Ascending aorta (tissue), 2 donors: ENCODE measurements at regions not wholly inside any gene's neighbourhood (a gene's known extent, or its start where the extent isn't known, plus 50 kb on each side); places are given as distances from the start of the nearest gene placed in this dataset.
"Not testable (repeated sequence)": the region's sequence is repeated elsewhere in the genome, so short reads cannot be mapped to it uniquely, and the experiment has no call there.

ENCODE experiments used
- DNase-seq, 2 donors: peaks; one replicate each; pipeline ENCODE4 v3.0.0-alpha.2; 2019; ENCODE audit warnings: low spot score in 2 of 2
- H3K27ac ChIP-seq, 2 donors: fragments of 200-600 bp; sonication (generic); one replicate each; pipeline ENCODE4 v1.5.1; 2016 to 2017; ENCODE audit warnings: mild to moderate bottlenecking in 1 of 2
- H3K27me3 ChIP-seq: fragments of 200-600 bp; sonication (generic); one replicate; pipeline ENCODE4 v1.5.1; 2017
- H3K36me3 ChIP-seq, 2 donors: fragments of 200-600 bp; sonication (generic); one replicate each; pipeline ENCODE4 v1.5.1; 2016
- H3K4me1 ChIP-seq, 2 donors: fragments of 200-600 bp; sonication (generic); one replicate each; pipeline ENCODE4 v1.5.1; 2016 to 2017; ENCODE audit warnings: mild to moderate bottlenecking in 1 of 2
- H3K4me3 ChIP-seq, 2 donors: fragments of 200-600 bp; sonication (generic); one replicate each; pipeline ENCODE4 v1.5.1; 2016 to 2017; ENCODE audit warnings: mild to moderate bottlenecking in 1 of 2
- H3K9me3 ChIP-seq, 2 donors: fragments of 200-600 bp; sonication (generic); one replicate each; pipeline ENCODE4 v1.5.1; 2016
- intact Hi-C: fragments of 100-400 bp; cut with DNase I; formaldehyde crosslinking; loops from one replicate; pipeline ENCODE4 v1.15.1; 2023
- TF ChIP-seq, protein P1 (sequence below), 3 experiments: fragments of 200-600 bp in 2 of 3; fragments of 450-650 bp in 1 of 3; sonication (generic) in 2 of 3; IDR thresholded peaks; one replicate each; pipeline ENCODE4 v1.5.1; 2016 to 2019; ENCODE audit warnings: antibody characterized with exemption in 3 of 3, mild to moderate bottlenecking in 1 of 3, moderate library complexity in 1 of 3

DNA sequence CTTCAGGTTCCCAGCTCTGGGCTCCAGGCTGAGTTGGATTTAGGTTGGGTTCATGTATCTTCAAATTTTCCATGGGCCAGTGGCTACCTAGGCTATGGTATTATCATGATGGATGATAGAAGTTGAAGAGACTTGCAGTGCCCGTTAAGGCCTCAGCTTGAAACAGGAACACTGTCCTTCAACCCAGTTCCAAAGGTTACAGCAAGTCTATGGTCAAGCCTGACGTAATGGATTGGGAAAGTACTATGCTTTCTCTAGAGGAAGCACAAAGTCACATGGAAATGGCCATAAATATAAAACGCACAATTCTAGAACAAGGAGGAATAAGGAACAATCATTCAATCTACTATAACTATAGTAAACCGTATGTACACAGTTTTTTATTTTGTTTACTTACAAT is 593.2 kb downstream of the ZEB2 start:
- Histone ChIP-seq H3K36me3 (no peaks in the 10 kb centered on the region), H3K4me1 (no peaks in the 10 kb centered on the region), H3K9me3 (no peaks in the 10 kb centered on the region), H3K27me3 (no peaks in the 10 kb centered on the region), H3K4me3 (no peak overlapping the region), H3K27ac (no peak overlapping the region)
- TF ChIP-seq, protein P1, sequence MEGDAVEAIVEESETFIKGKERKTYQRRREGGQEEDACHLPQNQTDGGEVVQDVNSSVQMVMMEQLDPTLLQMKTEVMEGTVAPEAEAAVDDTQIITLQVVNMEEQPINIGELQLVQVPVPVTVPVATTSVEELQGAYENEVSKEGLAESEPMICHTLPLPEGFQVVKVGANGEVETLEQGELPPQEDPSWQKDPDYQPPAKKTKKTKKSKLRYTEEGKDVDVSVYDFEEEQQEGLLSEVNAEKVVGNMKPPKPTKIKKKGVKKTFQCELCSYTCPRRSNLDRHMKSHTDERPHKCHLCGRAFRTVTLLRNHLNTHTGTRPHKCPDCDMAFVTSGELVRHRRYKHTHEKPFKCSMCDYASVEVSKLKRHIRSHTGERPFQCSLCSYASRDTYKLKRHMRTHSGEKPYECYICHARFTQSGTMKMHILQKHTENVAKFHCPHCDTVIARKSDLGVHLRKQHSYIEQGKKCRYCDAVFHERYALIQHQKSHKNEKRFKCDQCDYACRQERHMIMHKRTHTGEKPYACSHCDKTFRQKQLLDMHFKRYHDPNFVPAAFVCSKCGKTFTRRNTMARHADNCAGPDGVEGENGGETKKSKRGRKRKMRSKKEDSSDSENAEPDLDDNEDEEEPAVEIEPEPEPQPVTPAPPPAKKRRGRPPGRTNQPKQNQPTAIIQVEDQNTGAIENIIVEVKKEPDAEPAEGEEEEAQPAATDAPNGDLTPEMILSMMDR (IDR thresholded peaks at IDR 0.05), result no peak
- intact Hi-C loops, result no loop called here
- DNase-seq, result no peak

DNA sequence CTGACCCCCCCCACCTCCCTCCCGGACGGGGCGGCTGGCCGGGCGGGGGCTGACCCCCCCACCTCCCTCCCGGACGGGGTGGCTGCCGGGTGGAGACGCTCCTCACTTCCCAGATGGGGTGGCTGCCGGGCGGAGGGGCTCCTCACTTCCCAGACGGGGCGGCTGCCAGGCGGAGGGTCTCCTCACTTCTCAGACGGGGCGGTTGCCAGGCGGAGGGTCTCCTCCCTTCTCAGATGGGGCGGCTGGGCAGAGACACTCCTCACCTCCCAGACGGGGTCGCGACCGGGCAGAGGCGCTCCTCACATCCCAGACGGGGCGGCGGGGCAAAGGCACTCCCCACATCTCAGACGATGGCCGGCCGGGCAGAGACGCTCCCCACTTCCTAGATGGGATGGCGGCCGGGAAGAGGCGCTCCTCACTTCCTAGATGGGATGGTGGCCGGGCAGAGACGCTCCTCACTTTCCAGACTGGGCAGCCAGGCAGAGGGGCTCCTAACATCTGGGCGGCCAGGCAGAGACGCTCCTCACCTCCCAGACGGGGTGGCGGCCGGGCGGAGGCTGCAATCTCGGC is 597.6 kb downstream of the ZEB2 start:
- DNase-seq, H3K9me3 ChIP-seq, H3K36me3 ChIP-seq, H3K27ac ChIP-seq, H3K4me3 ChIP-seq, H3K27me3 ChIP-seq, intact Hi-C loops, H3K4me1 ChIP-seq: not testable (repeated sequence)

DNA sequence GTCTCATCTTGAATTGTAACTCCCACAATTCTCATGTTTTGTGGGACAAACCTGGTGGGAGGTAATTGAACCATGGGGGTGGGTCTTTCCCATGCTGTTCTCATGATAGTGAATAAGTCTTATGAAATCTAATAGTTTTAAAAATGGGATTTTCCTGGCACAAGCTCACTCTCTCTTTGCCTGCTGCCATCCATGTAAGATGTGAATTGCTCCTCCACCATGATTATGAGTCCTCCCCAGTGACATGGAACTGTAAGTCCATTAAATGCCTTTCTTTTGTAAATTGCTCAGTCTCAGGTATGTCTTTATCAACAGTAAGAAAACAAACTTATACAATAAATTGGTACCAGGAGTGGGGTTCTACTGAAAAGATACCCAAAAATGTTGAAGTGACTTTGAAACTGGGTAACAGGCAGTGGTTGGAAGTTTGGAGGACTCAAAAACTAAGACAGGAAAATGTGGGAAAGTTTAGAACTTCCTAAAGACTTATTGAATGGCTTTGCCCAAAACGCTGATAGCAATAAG is 601.4 kb downstream of the ZEB2 start:
- Histone ChIP-seq H3K4me3 (no peak overlapping the region), H3K36me3 (no peaks in the 10 kb centered on the region), H3K9me3 (no peaks in the 10 kb centered on the region), H3K27ac (no peak overlapping the region), H3K27me3 (no peaks in the 10 kb centered on the region), H3K4me1 (no peaks in the 10 kb centered on the region)
- intact Hi-C loops, result no loop called here
- TF ChIP-seq, protein P1 (IDR thresholded peaks at IDR 0.05), result no peak
- no peak for DNase-seq

DNA sequence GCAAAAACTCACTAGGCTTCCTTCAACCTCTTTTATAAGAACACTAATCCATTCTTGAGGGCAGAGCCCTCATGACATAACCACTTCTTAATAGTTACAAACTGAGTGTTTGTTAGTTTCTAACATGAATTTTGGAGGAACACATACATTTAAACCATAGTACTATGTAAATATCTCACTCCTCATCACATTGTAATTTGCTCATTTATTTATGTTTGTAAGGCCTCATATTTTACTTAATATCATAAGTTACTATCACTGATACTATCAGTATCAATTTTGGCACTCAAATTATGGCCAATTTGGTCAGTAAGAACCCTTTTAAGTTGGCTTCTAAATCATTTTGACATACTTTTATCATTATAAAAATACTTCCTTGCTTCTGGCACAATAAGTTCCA is 603.1 kb downstream of the ZEB2 start:
- no peaks in the 10 kb centered on the region for H3K9me3 ChIP-seq
- no peak for DNase-seq
- H3K4me1 ChIP-seq, result no peaks in the 10 kb centered on the region
- TF ChIP-seq, protein P1 (IDR thresholded peaks at IDR 0.05), result no peak
- H3K36me3 ChIP-seq, result no peaks in the 10 kb centered on the region
- no peak overlapping the region for H3K4me3 ChIP-seq
- no peaks in the 10 kb centered on the region for H3K27me3 ChIP-seq
- intact Hi-C loops, result no loop called here
- no peak overlapping the region for H3K27ac ChIP-seq

DNA sequence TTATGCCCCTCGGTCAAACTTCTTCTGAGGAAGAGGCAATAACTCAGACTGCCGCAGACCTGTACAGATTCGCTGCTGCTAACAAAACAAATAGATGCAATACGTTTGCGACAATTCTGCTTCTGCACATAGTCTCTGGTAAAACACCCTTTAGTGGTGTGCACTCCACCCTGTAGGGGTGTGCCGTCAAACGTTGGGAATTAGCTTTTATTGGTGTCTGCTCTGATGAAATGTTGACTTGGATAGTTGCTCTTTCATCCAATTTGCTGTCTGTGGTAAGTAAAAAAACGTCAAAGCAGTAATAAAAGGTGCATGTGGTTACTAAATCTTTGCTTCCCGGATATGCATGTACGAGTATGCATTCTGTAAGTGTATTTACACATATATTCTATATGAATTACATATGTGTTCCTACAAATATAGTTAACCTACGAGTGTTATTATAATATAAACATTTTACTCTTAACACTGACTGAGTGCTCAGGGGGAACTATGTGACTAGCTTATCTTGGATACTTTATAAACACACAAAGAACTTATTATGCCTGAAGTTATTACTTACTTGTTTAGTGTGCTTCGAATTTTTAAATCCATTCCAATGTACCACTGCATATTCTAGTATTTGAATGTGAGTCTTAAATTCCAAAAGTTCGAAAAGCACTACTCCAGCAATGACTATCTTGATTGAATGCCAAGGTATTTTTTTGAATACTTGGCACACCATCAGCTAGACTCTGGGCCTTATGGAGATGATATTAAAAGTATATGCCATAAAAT is 610.2 kb downstream of the ZEB2 start:
- H3K4me3 ChIP-seq, result no peak overlapping the region
- H3K4me1 ChIP-seq, result no peaks in the 10 kb centered on the region
- no peaks in the 10 kb centered on the region for H3K9me3 ChIP-seq
- intact Hi-C loops, result no loop called here
- DNase-seq, result no peak
- no peak overlapping the region for H3K27ac ChIP-seq
- no peaks in the 10 kb centered on the region for H3K36me3 ChIP-seq
- no peaks in the 10 kb centered on the region for H3K27me3 ChIP-seq
- TF ChIP-seq, protein P1 (IDR thresholded peaks at IDR 0.05), result no peak

DNA sequence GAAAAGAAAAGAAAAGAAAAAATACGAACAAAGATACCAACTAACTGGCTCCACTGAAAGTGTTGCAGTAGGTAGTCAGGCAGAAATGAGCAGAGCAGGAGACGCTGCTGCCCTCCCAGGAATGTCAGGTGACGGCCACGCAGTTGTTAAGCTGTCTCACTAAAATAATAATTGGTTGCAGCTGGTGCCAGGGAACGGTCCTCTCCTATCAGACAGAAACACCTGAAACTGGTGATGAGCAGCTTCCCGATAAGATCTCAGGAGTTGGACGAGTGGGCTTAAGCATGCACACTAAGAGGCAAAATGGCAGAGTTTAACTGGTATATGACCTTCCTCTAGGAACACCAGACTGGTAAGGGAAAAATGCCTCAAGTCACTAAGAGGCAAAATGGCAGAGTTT is 611.1 kb downstream of the ZEB2 start:
- no peaks in the 10 kb centered on the region for H3K4me1 ChIP-seq

More for the DNA sequence above, 611.1 kb downstream of the ZEB2 start:
- no peaks in the 10 kb centered on the region for H3K9me3 ChIP-seq
- no peak overlapping the region for H3K4me3 ChIP-seq
- no peaks in the 10 kb centered on the region for H3K36me3 ChIP-seq
- intact Hi-C loops, result no loop called here
- DNase-seq, result no peak
- TF ChIP-seq, protein P1 (IDR thresholded peaks at IDR 0.05), result no peak
- no peak overlapping the region for H3K27ac ChIP-seq
- no peaks in the 10 kb centered on the region for H3K27me3 ChIP-seq
